PC-3 (cell line): ENCODE measurements at regions not wholly inside any gene's neighbourhood (a gene's known extent, or its start where the extent isn't known, plus 50 kb on each side); places are given as distances from the start of the nearest gene placed in this dataset.

Experiments
- ATAC-seq: fragments of 200-7000 bp; cut with Tn5 transposase; 2 replicates; pipeline ENCODE4 v1.9.1; 2020; ENCODE audit warnings: mild to moderate bottlenecking, moderate library complexity
- BruUV-seq: library from RNA; stranded (reverse); fragments of 400-500 nt; replicated peaks from 2 replicates; lab custom pipeline; 2021; lab: Mats Ljungman, UMichigan
- CTCF ChIA-PET: fragments of 300-600 bp; sonication (Branson Sonifier 250); formaldehyde crosslinking; loops from one replicate; lab custom pipeline; 2022; ENCODE audit warnings: antibody characterized with exemption; lab: Charles Lee
- POLR2A ChIA-PET: fragments of 300-600 bp; sonication (Branson Sonifier 250); formaldehyde crosslinking; loops from one replicate; lab custom pipeline; 2022; ENCODE audit warnings: antibody characterized with exemption; ENCODE audit not compliant: unreplicated experiment; lab: Charles Lee
- DNase-seq: peaks from one replicate; pipeline ENCODE4 v3.0.0-alpha.2; 2015
- H2AFZ ChIP-seq: fragments of 300-600 bp; sonication (generic); 2 replicates; pipeline ENCODE4 v1.6.0; 2016; ENCODE audit warnings: antibody characterized with exemption, low read length
- H3F3A ChIP-seq: fragments of 300-600 bp; sonication (generic); one replicate; pipeline ENCODE4 v1.6.0; 2017; ENCODE audit warnings: antibody characterized with exemption, low read length, control low read depth, mild to moderate bottlenecking; ENCODE audit not compliant: unreplicated experiment
- H3K27ac ChIP-seq: fragments of 300-600 bp; sonication (generic); 2 replicates; pipeline ENCODE4 v1.5.1; 2016; ENCODE audit warnings: mild to moderate bottlenecking, low read length
- H3K27me3 ChIP-seq: fragments of 300-600 bp; sonication (generic); 2 replicates; pipeline ENCODE4 v1.6.1; 2016; ENCODE audit warnings: low read length, mixed read lengths
- H3K36me3 ChIP-seq: fragments of 300-600 bp; sonication (generic); 2 replicates; pipeline ENCODE4 v1.6.1; 2016; ENCODE audit warnings: low read depth, mixed run types, low read length, mixed read lengths
- H3K4me1 ChIP-seq: fragments of 300-600 bp; sonication (generic); 2 replicates; pipeline ENCODE4 v1.5.1; 2016; ENCODE audit warnings: low read length; ENCODE audit not compliant: insufficient read depth
- H3K4me2 ChIP-seq: fragments of 300-600 bp; sonication (generic); 2 replicates; pipeline ENCODE4 v1.6.0; 2016; ENCODE audit warnings: low read length
- H3K4me3 ChIP-seq: fragments of 300-600 bp; sonication (generic); 2 replicates; pipeline ENCODE4 v1.5.1; 2016; ENCODE audit warnings: mild to moderate bottlenecking, low read length, mixed read lengths
- H3K79me2 ChIP-seq: fragments of 300-600 bp; sonication (generic); 2 replicates; pipeline ENCODE4 v1.6.1; 2017; ENCODE audit warnings: low read length, mixed read lengths
- H3K9ac ChIP-seq: fragments of 300-600 bp; sonication (generic); 2 replicates; pipeline ENCODE4 v1.6.0; 2016; ENCODE audit warnings: mild to moderate bottlenecking, low read length
- H3K9me2 ChIP-seq: fragments of 300-600 bp; sonication (generic); replicated peaks from 2 replicates; pipeline ENCODE4 v1.6.1; 2016; ENCODE audit warnings: mixed run types, low read length, mixed read lengths
- H3K9me3 ChIP-seq: fragments of 300-600 bp; sonication (generic); 2 replicates; pipeline ENCODE4 v1.6.1; 2016; ENCODE audit warnings: low read length, mixed read lengths
- H4K20me1 ChIP-seq: fragments of 300-600 bp; sonication (generic); 2 replicates; pipeline ENCODE4 v1.6.1; 2016; ENCODE audit warnings: low read length, mixed read lengths
- CTCF ChIP-seq: fragments of 300-600 bp; sonication (generic); conservative IDR thresholded peaks from 2 replicates; pipeline ENCODE4 v1.5.1; 2017; ENCODE audit warnings: antibody characterized with exemption, low read depth, mild to moderate bottlenecking, low read length
- EZH2 ChIP-seq: fragments of 300-600 bp; sonication (generic); IDR thresholded peaks from one replicate; pipeline ENCODE4 v1.6.1; 2017; ENCODE audit warnings: antibody characterized with exemption, mild to moderate bottlenecking, low read length; ENCODE audit not compliant: unreplicated experiment
- EZH2phosphoT487 ChIP-seq: fragments of 300-600 bp; sonication (generic); IDR thresholded peaks from 2 replicates; pipeline ENCODE4 v1.6.1; 2018; ENCODE audit warnings: mild to moderate bottlenecking, antibody characterized with exemption, low read length, borderline replicate concordance
- intact Hi-C: fragments of 100-400 bp; cut with micrococcal nuclease; formaldehyde crosslinking; loops from 2 replicates; pipeline ENCODE4 v1.9.0; 2023

- H3K27ac ChIP-seq, result no peak overlapping the region
- POLR2A ChIA-PET, result no interaction called here
- no peaks in the 10 kb centered on the region for H3K4me1 ChIP-seq
- ATAC-seq, result no peak
- H3K27me3 ChIP-seq, result peaks cover 31% of the 10 kb centered on the region
- no peaks in the 10 kb centered on the region for H3F3A ChIP-seq
- no peaks in the 10 kb centered on the region for H3K79me2 ChIP-seq
- no peak overlapping the region for H3K4me2 ChIP-seq
- TF ChIP-seq EZH2phosphoT487 (no peak), EZH2 (no peak), CTCF (no peak)
- H3K4me3 ChIP-seq, result no peak overlapping the region
- no peaks in the 10 kb centered on the region for H3K36me3 ChIP-seq
- no TSS peak for BruUV-seq
- CTCF ChIA-PET, result no interaction called here
- no peak overlapping the region for H2AFZ ChIP-seq
- no peaks in the 10 kb centered on the region for H4K20me1 ChIP-seq
- no peaks in the 10 kb centered on the region for H3K9me2 ChIP-seq
- intact Hi-C loops, result no loop called here
- DNase-seq, result no peak
- no peak overlapping the region for H3K9ac ChIP-seq
- H3K9me3 ChIP-seq, result no peaks in the 10 kb centered on the region
These were observed 79.6 kb upstream of the FGFR2 start for GRCh38 chr10:121677880-121678279.

- H3K27me3 ChIP-seq, result peaks cover 35% of the 10 kb centered on the region
- ChIA-PET POLR2A (no interaction called here), CTCF (no interaction called here)
- H3K4me1 ChIP-seq, result no peaks in the 10 kb centered on the region
- intact Hi-C loops, result no loop called here
- no peak for TF ChIP-seq EZH2phosphoT487
- TF ChIP-seq CTCF, result no peak
- TF ChIP-seq EZH2, result no peak
- H3F3A ChIP-seq, result no peaks in the 10 kb centered on the region
- H3K4me2 ChIP-seq, result no peak overlapping the region
- H3K4me3 ChIP-seq, result no peak overlapping the region
- no peaks in the 10 kb centered on the region for H4K20me1 ChIP-seq
- BruUV-seq, result no TSS peak
- H3K9ac ChIP-seq, result no peak overlapping the region
- no peak for DNase-seq
- no peaks in the 10 kb centered on the region for H3K9me3 ChIP-seq
- H3K36me3 ChIP-seq, result no peaks in the 10 kb centered on the region
- H3K9me2 ChIP-seq, result no peaks in the 10 kb centered on the region
- no peaks in the 10 kb centered on the region for H3K79me2 ChIP-seq
- no peak for ATAC-seq
- H3K27ac ChIP-seq, result no peak overlapping the region
- no peak overlapping the region for H2AFZ ChIP-seq
These were observed 77.1 kb upstream of the FGFR2 start for GRCh38 chr10:121675344-121675743.

GRCh38 chr10:121674885-121675284 lies 76.6 kb upstream of the FGFR2 start:
- Histone ChIP-seq H3K9me3 (no peaks in the 10 kb centered on the region), H3K9me2 (no peaks in the 10 kb centered on the region), H4K20me1 (no peaks in the 10 kb centered on the region), H3F3A (no peaks in the 10 kb centered on the region), H3K4me3 (no peak overlapping the region), H3K4me2 (no peak overlapping the region), H3K4me1 (no peaks in the 10 kb centered on the region), H3K27me3 (peaks cover 35% of the 10 kb centered on the region), H3K36me3 (no peaks in the 10 kb centered on the region), H2AFZ (no peak overlapping the region), H3K9ac (no peak overlapping the region), H3K79me2 (no peaks in the 10 kb centered on the region), H3K27ac (no peak overlapping the region)
- BruUV-seq, result no TSS peak
- POLR2A ChIA-PET, result no interaction called here
- intact Hi-C loops, result no loop called here
- CTCF ChIA-PET, result no interaction called here
- no peak for DNase-seq
- no peak for ATAC-seq
- TF ChIP-seq EZH2 (no peak), EZH2phosphoT487 (no peak), CTCF (no peak)
